B cell (primary cell): ENCODE measurements at regions not wholly inside any gene's neighbourhood (a gene's known extent, or its start where the extent isn't known, plus 50 kb on each side); places are given as distances from the start of the nearest gene placed in this dataset.

Source experiments
- EZH2 ChIP-seq: IDR thresholded peaks from 2 replicates; pipeline ENCODE4 v1.6.1; 2012; ENCODE audit warnings: borderline replicate concordance, low read depth, mild to moderate bottlenecking, moderate library complexity, low read length; ENCODE audit not compliant: insufficient read depth, poor library complexity, severe bottlenecking
- TF ChIP-seq, protein P1 (sequence below): fragments of 200-600 bp; IDR thresholded peaks from one replicate; pipeline ENCODE4 v1.8.0; 2022; ENCODE audit warnings: antibody characterized with exemption, mild to moderate bottlenecking

DNA sequence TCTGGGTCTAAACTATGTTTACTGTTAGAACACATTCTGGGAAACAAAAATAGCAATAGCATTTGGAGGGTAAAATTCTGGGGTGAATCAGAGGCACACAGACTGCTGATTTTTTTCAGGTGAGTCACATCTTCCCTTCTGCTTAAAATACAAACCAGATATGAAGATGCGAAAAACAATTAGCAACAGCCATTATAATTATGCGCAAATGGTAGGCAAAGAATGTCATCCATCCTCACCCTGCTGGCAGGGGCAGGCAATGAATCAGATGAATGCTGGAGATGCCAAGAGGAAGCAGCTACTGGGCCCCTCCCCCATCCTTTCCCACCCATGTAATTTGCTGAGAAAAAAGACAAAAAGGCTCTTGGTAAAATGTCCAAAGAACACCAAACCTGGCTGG, 282.9 kb downstream of the KLF5 start:
- TF ChIP-seq, protein P1, sequence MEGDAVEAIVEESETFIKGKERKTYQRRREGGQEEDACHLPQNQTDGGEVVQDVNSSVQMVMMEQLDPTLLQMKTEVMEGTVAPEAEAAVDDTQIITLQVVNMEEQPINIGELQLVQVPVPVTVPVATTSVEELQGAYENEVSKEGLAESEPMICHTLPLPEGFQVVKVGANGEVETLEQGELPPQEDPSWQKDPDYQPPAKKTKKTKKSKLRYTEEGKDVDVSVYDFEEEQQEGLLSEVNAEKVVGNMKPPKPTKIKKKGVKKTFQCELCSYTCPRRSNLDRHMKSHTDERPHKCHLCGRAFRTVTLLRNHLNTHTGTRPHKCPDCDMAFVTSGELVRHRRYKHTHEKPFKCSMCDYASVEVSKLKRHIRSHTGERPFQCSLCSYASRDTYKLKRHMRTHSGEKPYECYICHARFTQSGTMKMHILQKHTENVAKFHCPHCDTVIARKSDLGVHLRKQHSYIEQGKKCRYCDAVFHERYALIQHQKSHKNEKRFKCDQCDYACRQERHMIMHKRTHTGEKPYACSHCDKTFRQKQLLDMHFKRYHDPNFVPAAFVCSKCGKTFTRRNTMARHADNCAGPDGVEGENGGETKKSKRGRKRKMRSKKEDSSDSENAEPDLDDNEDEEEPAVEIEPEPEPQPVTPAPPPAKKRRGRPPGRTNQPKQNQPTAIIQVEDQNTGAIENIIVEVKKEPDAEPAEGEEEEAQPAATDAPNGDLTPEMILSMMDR: no peak
- no peak for TF ChIP-seq EZH2
